ENCODE measurements at regions not wholly inside any gene's neighbourhood (a gene's known extent, or its start where the extent isn't known, plus 50 kb on each side); places are given as distances from the start of the nearest gene placed in this dataset.

DNA sequence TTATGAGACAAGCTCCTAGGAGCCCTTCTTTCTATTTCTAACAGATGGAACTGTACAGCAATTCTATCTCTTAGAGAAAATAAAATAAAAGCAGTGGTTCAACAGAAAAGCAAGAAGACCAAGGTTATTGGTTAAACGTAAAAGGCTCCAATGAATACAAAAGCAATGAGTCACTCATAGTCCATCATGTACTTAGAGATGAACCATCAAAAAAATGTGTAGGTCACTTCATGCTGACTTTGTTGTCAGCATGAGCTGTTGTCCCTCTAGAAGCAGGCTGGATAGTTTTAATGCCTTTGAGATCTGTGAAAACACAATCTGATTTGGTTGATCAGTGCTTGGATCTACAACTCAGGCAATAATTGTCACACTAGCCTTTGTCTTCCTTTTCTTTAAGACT is 378.6 kb upstream of the ANXA10 start:
- DNase-seq = no peak

DNA sequence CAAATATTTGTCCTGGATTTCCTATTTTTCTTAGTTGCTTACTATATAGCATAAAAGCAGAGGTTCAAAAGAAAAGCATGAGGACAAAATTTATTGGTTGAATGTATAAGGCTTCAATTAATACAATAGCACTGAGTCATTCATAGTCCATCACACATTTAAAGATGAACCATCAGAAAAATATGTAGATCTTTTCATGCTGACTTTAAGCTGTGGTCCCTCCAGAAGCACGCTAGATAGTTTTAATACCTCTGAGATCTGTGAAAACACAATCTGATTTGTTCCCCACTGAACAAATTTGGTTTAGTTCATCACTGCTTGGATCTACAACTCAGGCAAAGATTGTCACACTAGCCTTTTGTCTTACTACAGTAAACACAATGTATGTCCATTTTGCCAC is 377.2 kb upstream of the ANXA10 start:
- DNase-seq = no peak

DNA sequence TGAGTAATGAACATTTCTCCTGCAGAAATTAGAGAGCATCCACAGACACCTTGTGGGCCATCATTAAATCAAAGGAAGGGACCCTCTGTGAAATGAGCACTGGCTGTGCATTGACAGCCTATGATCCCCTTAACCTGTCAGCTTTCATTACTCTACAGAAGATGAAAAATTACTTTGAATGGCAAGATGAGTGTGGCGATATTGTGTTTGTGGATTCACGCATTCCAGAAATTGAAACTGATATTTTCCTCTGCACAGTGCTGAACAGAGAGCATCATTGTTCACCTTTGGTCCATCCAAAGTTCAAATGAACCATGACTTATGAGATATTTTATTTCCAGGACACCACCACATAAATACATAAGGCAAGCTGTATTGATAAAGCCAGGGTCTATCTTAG is 374.8 kb upstream of the ANXA10 start:
- no peak for DNase-seq

DNA sequence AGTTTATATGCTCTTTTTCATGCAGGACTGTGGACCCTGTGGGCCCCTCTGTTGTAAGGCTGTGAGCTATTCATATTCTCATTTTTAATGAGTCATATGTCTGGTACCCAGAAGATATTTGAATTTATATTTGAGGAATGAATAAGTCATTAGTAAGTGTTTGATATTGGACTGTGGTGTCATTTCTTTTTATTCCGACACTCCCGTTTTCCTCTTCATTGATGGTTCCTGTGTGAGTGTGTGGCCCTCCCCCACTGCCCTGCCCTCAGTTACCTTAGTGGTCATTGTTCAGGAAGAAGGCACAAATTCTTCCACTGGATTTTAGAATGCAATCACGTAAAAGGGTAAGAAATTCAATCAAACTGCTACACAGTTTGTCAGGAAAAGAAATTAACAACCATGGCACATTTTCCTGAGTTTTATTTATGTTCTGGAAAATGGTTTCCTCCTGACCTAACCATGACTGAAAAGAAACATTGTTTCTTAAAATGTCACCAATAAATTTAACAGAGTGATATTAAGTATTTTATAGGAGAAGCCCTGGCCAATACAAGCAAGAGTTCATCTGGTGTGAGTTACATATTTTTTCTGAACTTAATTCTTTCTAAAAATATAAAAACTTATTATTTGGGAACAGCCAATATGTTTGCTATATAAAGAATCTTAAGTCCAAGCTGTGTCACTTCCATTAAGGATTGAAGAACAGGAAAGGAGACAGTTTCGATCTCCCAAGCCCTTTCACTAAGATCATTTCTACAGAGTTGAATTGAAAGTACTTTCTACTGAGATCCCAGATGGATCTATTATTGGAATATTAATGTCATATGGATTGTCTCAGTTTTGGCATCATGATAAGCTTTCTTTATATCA is 370.5 kb upstream of the ANXA10 start:
- DNase-seq = no peak

DNA sequence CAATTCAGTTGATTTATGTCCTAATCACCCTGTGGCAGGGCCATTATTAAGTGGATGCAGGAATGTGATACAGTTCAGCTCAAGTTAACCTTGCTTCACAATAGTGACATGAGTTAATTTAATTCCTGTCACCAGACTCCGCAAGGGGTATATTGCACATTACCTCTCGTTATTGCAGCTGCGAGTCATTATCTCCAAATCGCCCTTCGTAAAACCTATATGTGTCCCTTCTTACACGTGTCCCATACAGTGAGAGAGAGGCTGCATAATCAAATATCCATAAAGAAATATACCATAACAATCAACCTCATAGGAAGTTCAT is 369.9 kb upstream of the ANXA10 start:
- DNase-seq = no peak

DNA sequence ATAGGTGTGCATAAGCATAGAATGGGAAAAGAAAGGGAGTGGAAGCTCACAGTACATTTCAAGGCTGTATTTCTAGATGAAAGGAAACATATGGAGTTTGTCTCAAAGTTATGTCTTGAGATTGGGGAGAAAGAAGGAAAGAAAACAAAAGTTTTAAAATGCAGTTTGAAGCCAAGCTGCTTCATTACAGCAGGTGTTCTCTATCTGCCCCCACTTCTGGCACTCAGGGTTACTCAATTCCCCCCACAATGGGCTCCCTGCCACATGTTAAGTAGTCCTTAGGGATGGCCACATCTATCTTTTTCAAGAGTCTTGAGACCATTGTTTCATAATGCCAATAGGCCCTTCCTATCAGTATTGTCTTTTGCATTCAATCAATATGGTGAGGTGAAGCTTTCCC is 367.4 kb upstream of the ANXA10 start:
- DNase-seq = no peak

DNA sequence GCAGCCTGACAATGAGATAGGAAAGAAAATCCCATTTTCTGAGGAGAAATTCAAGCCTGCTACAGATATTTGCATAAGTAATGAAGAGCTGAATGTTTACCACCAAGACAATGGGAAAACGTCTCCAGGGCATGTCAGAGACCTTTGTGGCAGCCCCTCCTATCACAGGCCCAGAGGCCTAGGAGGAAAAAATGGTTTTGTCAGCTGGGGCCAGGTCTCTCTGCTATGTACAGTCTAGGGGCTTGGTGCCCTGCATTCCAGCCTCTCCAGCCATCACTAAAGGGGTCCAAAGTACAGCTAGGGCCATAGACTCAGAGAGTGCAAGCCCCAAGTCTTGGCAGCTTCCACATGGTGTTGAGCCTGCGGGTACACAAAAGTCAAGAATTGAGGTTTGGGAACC is 361.6 kb upstream of the ANXA10 start:
- no peak for DNase-seq

DNA sequence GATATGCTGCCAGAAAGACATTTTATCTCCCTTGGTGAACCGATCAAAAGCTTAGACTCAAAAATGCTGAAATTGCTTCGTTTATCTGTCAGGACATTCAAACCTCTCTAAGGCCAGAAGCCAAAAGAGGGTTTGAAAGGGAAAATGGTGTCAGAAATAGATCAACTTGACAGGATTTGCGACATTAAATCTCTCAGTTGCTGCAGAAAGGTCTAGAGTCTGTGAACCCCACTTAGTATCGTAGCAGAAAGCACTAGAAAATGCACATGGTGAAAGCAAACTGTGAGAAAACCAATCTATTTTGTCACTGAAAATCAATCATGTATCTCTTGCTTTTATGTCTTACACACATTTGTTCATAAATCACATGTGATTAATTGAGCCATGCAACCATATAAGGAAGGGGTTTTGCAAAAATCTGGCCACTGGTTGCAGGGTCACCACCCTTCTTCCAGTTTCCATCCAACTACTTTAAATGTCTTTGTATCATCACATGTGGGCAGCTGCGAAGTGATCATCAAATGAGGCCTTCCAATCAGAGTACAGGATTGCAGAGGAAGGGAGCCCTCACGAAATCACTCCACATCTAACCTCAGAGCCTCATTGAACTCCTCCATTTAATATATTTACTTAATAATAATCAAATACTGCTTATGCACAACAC is 347.2 kb upstream of the ANXA10 start:
- DNase-seq = no peak

DNA sequence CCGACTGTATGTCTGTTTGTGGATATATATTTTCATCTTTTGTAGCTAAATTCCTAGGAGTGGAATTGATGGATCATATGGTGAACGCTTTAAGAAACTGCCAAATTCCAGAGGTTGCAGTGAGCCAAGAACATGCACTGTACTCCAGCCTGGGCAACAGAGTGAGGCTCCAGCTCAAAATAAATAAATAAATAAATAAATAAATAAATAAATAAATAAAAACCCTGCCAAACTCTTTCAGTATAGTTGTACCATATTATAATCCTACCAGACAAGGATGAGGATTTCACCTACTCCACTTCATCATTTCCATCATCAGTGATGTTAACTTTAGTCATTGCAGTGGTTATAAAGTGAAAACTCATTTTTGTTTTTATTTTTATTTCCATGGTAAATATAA is 325.1 kb upstream of the ANXA10 start:
- DNase-seq = no peak

DNA sequence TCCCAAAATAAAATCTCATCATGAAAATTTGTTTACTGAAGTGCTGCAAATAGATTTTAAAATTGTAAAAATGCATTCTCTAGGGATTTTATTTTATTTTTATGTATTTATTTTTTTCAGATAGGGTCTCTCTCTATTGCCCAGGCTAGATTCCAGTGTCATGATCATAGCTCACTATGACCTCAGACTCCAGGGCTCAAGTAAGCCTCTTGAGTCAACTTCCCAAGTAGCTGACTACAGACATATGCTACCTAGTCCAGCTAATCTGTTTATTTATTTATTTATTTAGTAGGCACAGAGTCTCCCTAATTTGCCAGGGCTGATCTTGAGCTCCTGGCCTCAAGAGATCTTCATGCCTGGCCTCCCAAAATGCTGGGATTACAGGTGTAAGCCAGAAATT is 317.7 kb upstream of the ANXA10 start:
- DNase-seq = no peak

DNA sequence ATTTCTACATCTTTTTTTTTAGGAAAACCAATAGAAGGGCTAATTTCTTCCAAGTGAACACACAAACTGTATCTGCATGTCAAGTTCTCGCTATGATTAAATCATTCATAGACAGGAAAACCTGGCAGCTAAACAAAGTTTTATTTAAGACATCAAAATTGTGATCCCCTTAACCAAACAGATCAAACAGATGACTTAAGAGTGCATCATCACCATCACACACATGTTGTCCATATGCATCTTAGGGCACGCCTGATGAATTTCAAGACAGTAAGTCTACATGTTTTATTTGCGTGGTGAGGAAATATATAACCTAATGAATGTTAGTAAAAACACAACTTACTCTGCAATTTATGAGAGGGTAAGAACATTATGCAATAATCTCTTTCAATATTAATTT is 317.0 kb upstream of the ANXA10 start:
- no peak for DNase-seq

DNA sequence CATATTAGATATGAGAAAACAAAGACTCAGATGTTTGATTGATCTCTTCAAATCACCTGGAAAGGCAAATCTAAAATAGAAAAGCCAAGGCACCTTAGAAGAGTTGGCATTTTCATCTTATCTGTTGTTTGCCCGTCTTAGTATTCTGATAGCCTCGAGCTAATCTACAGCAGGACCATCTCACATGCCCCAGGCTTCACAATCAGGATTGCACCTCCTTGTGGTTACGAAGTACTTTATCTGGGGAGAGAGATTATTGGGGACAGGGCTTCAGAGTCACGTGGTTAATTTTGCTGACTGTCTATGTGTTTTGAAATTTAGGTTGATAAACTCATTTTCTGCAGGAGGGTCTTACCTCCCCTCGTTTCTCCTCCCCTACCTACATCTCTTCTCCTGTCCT is 313.1 kb upstream of the ANXA10 start:
- no peak for DNase-seq

DNA sequence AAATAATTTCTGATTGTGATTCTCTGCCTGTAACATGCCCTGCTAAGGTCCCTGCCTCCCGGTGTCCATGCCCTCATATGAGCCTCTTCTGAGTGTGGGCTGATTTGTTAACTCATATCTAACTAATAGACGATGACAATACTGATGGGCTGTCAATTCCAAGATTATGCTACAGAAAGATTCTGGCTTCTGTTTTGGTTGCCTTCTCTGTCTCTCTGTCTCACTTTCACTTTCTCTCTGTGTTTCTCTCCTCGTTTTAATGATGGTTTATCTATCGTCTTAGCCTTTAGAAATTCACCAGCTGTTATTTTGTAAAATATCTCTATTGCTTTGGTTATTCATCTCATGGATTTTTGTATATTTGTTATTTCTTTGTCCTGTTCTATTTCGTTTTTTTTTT is 312.5 kb upstream of the ANXA10 start:
- no peak for DNase-seq

DNA sequence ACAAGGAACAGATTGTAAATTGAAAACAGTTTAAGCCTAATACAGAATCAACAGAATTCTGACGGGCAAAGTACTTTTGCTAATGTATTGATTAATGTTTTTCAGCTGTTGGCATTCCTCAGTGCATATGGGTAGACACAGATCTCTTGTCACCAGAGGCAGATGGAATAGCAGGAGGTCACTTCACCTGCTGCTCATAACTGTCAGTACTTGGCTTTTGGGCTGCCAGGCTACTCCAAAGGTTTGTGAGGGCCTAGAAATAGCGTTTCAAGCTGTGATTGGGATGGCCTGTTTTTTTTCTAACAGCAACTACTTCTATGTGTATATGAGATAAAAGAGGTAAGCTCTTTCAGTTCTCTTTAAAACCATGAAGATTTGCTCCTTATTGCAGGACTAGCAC is 307.5 kb upstream of the ANXA10 start:
- no peak for DNase-seq

DNA sequence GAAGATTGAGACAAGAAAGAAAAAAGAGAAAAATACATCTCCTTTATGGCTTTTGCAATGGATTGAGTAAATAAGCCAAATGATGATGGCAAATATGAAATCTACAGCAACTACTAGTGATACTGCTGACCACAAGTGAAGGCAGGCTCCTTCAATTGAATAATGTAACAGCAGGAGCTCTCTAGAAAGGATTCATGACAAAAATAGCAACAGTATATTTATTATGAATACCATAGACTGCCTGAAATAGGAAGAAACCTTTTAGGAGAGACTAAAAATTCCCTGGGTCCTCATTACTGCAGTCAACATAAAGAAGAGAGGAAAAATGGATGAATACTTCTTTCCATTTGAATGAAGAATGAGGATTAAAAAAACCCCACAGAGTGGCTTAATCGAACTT is 306.8 kb upstream of the ANXA10 start:
- DNase-seq = no peak

DNA sequence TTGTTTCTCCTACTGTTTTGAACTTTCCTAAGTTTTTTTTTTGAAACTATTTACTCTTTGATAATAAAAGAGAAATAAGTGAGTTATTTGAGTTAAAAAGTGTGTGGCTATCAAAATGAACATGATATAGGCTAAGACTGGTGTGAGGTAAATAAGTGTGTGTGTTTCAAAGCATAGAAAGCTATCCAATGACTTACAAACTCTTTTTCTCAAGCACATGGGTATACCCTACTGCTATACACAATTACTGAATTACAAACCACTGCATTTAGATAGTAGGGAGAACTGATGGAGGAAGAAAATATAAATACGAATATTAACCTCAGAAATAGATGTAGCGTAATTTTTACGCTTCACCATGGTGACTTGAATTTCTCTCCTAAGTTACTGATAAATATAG is 305.8 kb upstream of the ANXA10 start:
- no peak for DNase-seq

DNA sequence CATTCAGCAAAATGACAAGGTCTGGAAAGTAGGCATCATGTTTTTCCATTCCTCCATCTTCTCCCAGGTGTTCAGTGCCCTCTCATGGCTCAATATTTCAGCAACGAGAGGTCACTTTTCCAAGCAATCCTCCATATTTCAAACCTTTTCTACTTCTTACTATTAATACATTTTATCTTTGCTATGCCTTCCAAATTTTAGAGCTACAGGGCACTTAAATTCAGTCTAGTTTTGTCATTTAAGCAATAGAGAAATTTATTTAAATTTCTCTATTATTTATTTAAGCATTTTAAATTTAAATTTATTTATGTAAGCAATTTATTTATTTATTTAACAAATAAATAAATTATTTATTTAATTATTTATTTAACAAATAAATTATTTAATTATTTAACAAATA is 305.1 kb upstream of the ANXA10 start:
- DNase-seq = no peak

DNA sequence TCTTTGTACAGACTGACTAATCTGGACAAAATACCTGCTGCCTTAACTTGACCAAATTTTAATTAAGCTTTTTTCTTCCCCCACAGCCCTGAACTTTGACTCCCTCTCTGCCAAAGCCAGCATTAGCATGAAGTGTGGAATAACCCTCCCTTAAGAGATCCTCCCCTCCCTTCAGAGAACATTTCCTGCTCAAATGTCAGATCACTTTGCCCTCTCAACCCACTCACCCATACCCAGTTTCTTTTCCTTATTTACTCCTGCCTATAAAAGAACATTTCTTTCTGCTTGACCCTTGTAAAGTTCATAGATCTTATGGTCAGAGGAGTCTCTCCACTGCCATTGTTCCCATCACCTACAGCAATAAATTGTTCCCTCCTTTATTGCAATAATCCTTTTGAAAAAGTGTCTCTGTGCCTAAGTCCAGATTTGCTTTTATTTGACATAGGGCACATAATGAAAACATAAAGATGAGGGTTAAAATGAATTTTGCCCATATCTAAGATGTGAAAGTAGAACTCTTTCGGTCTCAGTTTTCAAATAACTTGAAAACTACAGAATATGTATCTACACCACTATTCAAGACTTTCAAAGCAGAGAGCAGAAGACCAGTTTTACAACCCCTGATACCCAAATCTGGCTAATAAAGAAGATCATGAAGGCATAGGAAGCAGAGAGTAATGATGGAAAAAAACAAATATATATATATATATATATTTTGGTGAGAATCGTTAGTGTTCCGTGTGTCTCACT is 289.7 kb upstream of the ANXA10 start:
- DNase-seq = no peak

DNA sequence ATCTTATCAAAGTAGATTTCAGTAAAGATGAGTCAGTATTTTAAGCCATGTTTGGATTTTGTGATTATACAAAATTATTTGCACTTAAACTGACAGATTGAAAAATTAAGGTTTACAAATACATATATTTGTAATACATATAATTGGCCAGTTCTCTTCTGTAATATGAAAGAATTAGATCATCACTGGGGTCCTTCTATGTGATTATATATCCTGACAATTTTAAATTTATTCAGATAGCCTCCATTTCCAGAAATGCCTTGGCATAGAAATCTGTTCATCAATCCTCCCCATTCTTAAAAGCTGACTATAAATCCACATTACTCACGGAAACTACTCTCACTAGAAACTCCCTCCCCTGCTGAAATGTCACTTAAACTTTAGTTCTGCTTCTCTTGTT is 280.4 kb upstream of the ANXA10 start:
- no peak for DNase-seq

DNA sequence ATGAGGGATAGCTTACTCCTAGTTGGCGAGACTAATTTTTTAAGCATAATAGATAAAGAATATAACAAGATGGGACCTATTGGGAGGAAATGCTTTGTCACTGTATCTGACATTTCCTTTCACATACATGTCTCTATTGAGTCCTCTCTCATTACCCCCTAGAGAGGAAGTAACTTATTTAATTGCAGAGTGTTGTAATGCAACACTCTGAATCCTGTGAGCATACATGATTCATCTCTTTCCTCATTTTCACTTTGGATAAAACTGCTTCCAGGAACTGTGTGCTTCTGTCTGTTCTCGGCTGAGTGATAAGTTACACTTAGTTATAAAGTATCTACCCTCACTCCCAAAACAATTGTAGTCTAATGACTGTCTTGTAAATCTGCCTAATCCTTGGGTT is 266.1 kb upstream of the ANXA10 start:
- no peak for DNase-seq

DNA sequence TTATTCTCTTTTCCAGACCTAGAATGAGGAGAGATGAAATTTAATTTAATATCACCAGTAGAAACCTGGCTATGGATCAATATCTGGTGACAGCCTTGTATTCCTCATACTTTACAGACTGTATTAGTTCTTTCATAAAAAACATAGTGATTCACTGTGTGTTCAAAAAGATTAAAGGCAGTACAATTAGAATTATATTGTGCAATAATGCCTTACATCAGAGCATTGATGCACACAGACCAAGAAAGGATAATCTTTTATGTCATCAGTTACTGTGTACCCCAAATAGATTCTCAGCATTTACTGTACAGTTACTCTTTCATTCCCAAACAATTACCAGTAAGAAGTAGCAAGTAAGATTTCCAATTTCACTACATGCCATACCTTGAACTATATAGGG is 260.5 kb upstream of the ANXA10 start:
- no peak for DNase-seq

DNA sequence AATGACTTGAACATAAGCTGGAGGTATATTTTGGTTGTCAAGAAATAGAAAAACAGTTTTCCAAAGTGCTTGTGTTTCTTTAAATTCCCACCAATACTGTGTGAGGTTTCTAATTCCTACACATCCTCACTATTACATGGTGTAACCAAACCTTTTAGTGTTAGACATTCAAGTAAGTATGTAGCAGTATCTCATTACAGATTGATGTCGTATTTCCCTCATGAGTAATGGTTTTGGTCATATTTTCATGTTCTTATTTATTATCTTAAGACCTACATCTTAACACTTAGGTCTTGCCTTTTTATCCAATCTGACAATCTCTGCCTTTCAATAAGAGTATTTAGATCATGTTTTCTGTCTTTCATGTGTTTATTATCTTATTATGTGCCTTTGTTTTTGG is 253.7 kb upstream of the ANXA10 start:
- DNase-seq = no peak

DNA sequence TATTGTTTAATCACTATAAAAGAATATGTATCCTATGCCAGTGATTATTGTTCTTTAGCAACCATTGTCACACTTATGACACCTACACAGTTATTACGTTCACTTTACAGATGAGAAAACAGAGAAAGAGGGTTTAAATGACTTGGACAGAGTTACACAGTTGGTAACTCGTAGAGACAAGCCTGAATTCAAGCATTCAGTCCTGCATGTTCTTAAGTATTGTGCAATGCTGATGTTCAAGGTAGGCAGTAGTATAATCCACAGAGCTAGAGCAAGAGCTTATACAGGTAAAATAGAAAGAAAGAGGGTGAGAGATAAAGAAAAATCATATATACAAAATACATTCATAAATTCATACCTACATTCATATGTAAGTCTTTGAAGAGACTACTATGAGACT is 249.8 kb upstream of the ANXA10 start:
- no peak for DNase-seq

DNA sequence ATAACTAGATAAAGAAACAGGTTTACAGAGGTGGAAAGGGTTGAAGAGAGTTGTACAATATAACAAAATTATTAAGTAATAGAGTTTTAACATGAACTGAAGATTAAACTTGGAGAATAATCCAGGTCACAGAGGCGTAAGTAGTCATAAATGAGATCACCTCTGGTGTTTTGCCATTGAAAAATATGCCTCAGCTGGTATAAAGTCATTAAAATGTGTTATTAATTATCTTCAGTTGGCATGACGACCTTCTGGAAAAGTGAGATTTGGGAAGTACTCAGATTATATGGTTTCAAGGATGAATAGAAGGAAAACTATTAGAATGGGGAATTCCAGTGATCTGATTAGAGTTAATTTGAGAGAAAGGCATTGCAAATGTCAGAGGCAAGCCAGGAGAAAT is 237.5 kb upstream of the ANXA10 start:
- DNase-seq = no peak
